Adrenal gland (tissue), 9 donors: ENCODE measurements at regions not wholly inside any gene's neighbourhood (a gene's known extent, or its start where the extent isn't known, plus 50 kb on each side); places are given as distances from the start of the nearest gene placed in this dataset.

Experiments used
- DNase-seq, 7 donors: peaks; one replicate each; pipeline ENCODE4 v3.0.0-alpha.2; 2019 to 2020
- H3K27ac ChIP-seq, 5 donors: fragments of 200-600 bp; sonication (generic) in 4 of 5; 1 replicate in 3 of 5; 2 replicates in 2 of 5; pipeline versions ENCODE4 v1.5.1 to v1.8.0; 2016 to 2020; ENCODE audit warnings: mild to moderate bottlenecking in 1 of 5
- H3K27me3 ChIP-seq: fragments of 200-600 bp; 2 replicates; pipeline ENCODE4 v1.8.0; 2021
- H3K36me3 ChIP-seq, 2 donors: fragments of 200-600 bp; replicated peaks in 1 of 2; 1 replicate in 1 of 2; 2 replicates in 1 of 2; pipeline versions ENCODE4 v1.5.1 to v1.8.0; 2018 to 2022
- H3K4me1 ChIP-seq, 2 donors: fragments of 200-600 bp; replicated peaks in 1 of 2; 1 replicate in 1 of 2; 2 replicates in 1 of 2; pipeline versions ENCODE4 v1.5.1 to v1.8.0; 2018 to 2021
- H3K4me3 ChIP-seq, 4 donors: fragments of 200-600 bp; sonication (generic) in 3 of 4; one replicate each; pipeline ENCODE4 v1.5.1; 2016 to 2018
- H3K9me3 ChIP-seq, 3 donors: fragments of 200-600 bp; sonication (generic) in 1 of 3; replicated peaks in 1 of 3; 1 replicate in 2 of 3; 2 replicates in 1 of 3; pipeline versions ENCODE4 v1.5.1 to v1.8.0; 2016 to 2021
- POLR2A ChIP-seq, 2 donors: fragments of 450-650 bp; IDR thresholded peaks; one replicate each; pipeline ENCODE4 v1.6.1; 2017; ENCODE audit warnings: antibody characterized with exemption in 2 of 2, mild to moderate bottlenecking in 2 of 2, moderate library complexity in 1 of 2
- WGBS, 4 donors: extraction: QIAGEN DNeasy Blood & Tissue Kit in 2 of 4; methylation state at CpG; one replicate each; pipeline versions ENCODE4 v1.1.5 to v1.1.7; 2013 to 2017; 5-methylcytosine and 5-hydroxymethylcytosine counted together
- intact Hi-C, 2 donors: fragments of 100-400 bp; cut with DNase I; formaldehyde crosslinking; loops; one replicate each; pipeline versions ENCODE4 v1.14.1 to v1.15.0; 2022 to 2023
- TF ChIP-seq, protein P1 (sequence below), 6 experiments: fragments of 450-650 bp in 4 of 6; fragments of 200-600 bp in 2 of 6; sonication (generic) in 1 of 6; IDR thresholded peaks; 1 replicate in 5 of 6; 2 replicates in 1 of 6; pipeline versions ENCODE4 v1.5.1 to v1.8.0; 2016 to 2021; ENCODE audit warnings: antibody characterized with exemption in 6 of 6, mild to moderate bottlenecking in 2 of 6, moderate library complexity in 1 of 6
- donor health status: healthy with polysubstance abuse.
- donor health status: Bipolar disorder and iron deficiency.
- donor health status: DM: yes; HTN: yes; CAD: no.
- donor health status: DM: no; HTN: no; CAD: no.
- donor health status: DM: no; HTN: no; CAD: no.

DNA sequence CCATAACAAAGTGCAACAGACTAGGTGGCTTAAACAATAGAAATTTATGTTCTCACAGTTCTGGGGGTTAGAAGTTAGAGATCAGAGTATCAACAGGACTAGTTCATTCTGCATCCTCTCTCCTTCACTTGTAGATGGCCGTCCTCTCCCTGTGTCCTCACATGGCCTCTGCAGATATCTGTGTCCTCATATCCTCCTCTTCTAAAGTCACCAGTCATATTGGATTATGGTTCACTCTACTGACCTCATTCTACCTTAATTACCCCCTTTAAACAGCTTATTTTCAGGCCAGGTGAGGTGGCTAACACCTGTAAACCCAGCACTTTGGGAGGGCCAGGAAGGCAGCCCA, 135.1 kb downstream of the RAB38 start:
- DNase-seq: no peak
- Histone ChIP-seq H3K4me1 (peaks cover 3 to 11% of the 10 kb centered on the region in 2 donors), H3K4me3 (no peak overlapping the region), H3K27ac (no peak overlapping the region), H3K9me3 (no peaks in the 10 kb centered on the region), H3K27me3 (no peaks in the 10 kb centered on the region), H3K36me3 (no peaks in the 10 kb centered on the region)
- WGBS, 4 donors: 86 to 95% (median 91%) methylated on average over 1 of the region's 1 CpG
- TF ChIP-seq POLR2A (IDR thresholded peaks at IDR 0.05): no peak
- TF ChIP-seq, protein P1, sequence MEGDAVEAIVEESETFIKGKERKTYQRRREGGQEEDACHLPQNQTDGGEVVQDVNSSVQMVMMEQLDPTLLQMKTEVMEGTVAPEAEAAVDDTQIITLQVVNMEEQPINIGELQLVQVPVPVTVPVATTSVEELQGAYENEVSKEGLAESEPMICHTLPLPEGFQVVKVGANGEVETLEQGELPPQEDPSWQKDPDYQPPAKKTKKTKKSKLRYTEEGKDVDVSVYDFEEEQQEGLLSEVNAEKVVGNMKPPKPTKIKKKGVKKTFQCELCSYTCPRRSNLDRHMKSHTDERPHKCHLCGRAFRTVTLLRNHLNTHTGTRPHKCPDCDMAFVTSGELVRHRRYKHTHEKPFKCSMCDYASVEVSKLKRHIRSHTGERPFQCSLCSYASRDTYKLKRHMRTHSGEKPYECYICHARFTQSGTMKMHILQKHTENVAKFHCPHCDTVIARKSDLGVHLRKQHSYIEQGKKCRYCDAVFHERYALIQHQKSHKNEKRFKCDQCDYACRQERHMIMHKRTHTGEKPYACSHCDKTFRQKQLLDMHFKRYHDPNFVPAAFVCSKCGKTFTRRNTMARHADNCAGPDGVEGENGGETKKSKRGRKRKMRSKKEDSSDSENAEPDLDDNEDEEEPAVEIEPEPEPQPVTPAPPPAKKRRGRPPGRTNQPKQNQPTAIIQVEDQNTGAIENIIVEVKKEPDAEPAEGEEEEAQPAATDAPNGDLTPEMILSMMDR (IDR thresholded peaks at IDR 0.05): no peak
- intact Hi-C loops: no loop called here

DNA sequence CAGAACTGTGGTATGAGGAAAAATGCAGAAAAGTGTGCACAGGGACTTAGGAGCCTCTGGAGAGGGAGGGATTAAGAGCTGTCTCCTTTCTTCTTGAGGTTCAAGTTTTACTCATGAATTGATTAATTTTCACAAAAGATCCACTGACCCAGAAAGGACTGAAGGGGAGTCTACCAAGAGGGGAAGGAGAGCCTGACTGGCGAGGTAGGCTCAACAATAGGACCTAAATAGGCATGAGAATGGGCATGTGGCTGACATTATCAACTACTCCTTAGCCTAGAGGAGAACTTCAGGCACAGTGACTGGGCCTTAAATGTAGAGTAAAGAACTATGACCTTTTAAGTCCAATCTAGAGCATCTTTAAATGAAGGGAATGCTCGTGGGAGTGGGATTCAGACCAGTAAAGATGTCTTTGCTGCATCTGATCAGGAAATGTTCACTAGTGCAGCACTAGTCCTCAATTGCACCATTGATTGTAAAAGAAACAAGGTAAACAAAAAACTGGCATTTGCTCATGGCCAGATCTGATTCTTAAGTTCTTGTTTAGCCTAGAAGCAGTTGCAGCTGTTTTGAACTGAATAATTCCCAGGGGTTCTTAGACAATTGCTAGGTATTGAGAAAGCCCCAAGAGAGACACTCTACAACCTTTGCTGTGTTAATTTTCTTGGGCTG, 135.6 kb downstream of the RAB38 start:
- no peak for DNase-seq
- Histone ChIP-seq H3K27ac (no peak overlapping the region), H3K4me3 (no peak overlapping the region), H3K36me3 (no peaks in the 10 kb centered on the region), H3K27me3 (no peaks in the 10 kb centered on the region), H3K4me1 (peaks cover 3 to 11% of the 10 kb centered on the region in 2 donors), H3K9me3 (no peaks in the 10 kb centered on the region)
- intact Hi-C loops: no loop called here
- TF ChIP-seq, protein P1 (IDR thresholded peaks at IDR 0.05): no peak
- no peak for TF ChIP-seq POLR2A (IDR thresholded peaks at IDR 0.05)
- WGBS, 4 donors: 87 to 100% (median 92%) methylated on average over 2 of the region's 2 CpGs

DNA sequence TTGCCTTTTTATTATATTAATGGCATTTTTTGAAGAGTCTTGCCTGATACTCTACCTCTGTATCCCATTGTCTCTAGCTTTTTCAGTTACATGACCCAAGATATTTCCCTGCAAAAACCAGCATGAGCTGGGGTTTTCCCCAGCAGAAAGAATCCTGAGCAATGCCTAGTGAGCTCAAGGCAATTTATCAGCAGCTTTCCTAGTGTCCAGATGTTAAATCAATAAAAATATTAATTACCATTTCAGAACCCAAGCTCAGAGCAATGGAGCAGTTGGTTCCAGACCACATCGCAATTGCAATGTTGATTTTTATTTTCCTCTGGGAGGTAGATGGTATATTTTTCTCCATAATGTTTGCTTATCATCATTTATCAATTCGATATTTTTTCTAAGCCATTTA, 137.2 kb downstream of the RAB38 start:
- H3K36me3 ChIP-seq: no peaks in the 10 kb centered on the region
- 90 to 98% (median 92%) methylated on average over 2 of the region's 2 CpGs for WGBS, 4 donors
- intact Hi-C loops: no loop called here
- H3K4me3 ChIP-seq: no peak overlapping the region
- DNase-seq: no peak
- H3K27me3 ChIP-seq: no peaks in the 10 kb centered on the region
- no peak for TF ChIP-seq POLR2A (IDR thresholded peaks at IDR 0.05)
- TF ChIP-seq, protein P1 (IDR thresholded peaks at IDR 0.05): no peak
- H3K27ac ChIP-seq: no peak overlapping the region
- peaks cover 3 to 10% of the 10 kb centered on the region in 2 donors for H3K4me1 ChIP-seq
- H3K9me3 ChIP-seq: no peaks in the 10 kb centered on the region

DNA sequence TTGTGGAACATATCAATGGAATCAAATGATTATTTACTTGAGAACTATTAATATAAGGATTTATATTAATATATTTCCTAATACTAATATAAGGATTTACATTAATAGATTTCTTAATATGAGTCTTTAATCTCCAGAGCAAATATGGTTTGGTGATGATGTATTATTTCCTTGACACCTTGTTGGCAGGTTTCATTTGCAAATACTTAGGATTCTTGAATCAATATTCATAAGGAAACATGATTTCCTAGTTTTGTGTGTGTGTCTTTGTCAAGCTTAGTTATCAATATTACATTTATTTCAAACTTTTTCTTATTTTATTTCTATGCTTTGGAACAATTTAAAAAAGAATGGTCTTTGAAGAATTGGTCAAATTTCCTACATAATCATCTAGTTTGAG, 138.5 kb downstream of the RAB38 start:
- H3K4me1 ChIP-seq: peaks cover 0 to 3% of the 10 kb centered on the region in 2 donors
- intact Hi-C loops: no loop called here
- no peak overlapping the region for H3K4me3 ChIP-seq
- no peak for DNase-seq
- H3K27me3 ChIP-seq: no peaks in the 10 kb centered on the region
- TF ChIP-seq, protein P1 (IDR thresholded peaks at IDR 0.05): no peak
- TF ChIP-seq POLR2A (IDR thresholded peaks at IDR 0.05): no peak
- H3K27ac ChIP-seq: no peak overlapping the region
- H3K9me3 ChIP-seq: no peaks in the 10 kb centered on the region
- H3K36me3 ChIP-seq: no peaks in the 10 kb centered on the region
